ENCODE measurements at regions not wholly inside any gene's neighbourhood (a gene's known extent, or its start where the extent isn't known, plus 50 kb on each side); places are given as distances from the start of the nearest gene placed in this dataset.

DNA sequence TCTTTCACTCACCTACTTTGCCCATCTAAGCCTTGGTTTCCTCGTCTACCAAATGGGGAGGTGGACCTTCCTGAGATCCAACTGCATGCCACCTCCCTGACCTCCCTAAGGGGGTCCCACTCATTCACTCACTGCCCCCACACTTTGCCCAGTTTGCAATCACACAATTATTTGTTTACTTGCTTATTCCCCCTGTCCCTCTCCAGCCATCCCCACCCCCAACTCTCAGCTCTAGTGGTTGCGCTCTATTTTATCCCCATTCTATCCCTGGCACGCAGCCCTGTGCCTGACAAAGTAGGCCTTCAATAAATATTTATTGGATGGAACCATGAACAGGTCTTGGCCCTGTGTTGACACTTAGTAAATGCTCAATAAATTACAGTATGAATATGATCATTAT lies 130.8 kb upstream of the LARP1 start:
- Mint-ChIP-seq H3K4me3 (no peak overlapping the region), H3K27me3 (ENCODE audit: low read depth) (peaks cover 20% of the 10 kb centered on the region), H3K27ac (no peak overlapping the region), H3K9me3 (no peaks in the 10 kb centered on the region), H3K36me3 (ENCODE audit: low read depth) (no peaks in the 10 kb centered on the region), H3K4me1 (no peaks in the 10 kb centered on the region)
- TF ChIP-seq, protein P1, sequence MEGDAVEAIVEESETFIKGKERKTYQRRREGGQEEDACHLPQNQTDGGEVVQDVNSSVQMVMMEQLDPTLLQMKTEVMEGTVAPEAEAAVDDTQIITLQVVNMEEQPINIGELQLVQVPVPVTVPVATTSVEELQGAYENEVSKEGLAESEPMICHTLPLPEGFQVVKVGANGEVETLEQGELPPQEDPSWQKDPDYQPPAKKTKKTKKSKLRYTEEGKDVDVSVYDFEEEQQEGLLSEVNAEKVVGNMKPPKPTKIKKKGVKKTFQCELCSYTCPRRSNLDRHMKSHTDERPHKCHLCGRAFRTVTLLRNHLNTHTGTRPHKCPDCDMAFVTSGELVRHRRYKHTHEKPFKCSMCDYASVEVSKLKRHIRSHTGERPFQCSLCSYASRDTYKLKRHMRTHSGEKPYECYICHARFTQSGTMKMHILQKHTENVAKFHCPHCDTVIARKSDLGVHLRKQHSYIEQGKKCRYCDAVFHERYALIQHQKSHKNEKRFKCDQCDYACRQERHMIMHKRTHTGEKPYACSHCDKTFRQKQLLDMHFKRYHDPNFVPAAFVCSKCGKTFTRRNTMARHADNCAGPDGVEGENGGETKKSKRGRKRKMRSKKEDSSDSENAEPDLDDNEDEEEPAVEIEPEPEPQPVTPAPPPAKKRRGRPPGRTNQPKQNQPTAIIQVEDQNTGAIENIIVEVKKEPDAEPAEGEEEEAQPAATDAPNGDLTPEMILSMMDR (IDR thresholded peaks at IDR 0.05; ENCODE audit: unreplicated experiment in 3 of 3), result no peak

DNA sequence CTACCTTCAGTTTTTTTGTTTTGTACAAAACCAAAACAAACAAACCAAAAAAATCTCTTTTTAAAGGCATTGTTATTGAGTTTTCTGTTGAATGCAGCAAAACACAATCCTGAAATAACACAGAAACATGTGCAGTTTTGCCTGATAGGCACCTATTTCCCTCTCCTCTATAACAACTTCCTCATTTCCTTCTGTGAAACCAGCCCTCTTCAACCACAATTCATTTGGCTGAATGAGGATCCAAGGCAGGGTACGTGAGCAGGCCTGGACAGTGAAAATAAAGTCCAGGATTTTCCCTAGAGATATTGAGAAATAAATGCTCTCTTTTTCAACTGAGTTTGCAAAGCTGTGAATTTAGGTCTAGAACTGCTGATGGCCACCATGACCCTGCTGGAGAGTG lies 134.8 kb upstream of the LARP1 start:
- TF ChIP-seq, protein P1 (IDR thresholded peaks at IDR 0.05; ENCODE audit: unreplicated experiment in 3 of 3), result no peak
- H3K27me3 Mint-ChIP-seq (ENCODE audit: low read depth), result peaks cover 37% of the 10 kb centered on the region
- H3K4me1 Mint-ChIP-seq, result no peaks in the 10 kb centered on the region
- H3K4me3 Mint-ChIP-seq, result no peak overlapping the region
- H3K9me3 Mint-ChIP-seq, result peaks cover 4% of the 10 kb centered on the region
- no peaks in the 10 kb centered on the region for H3K36me3 Mint-ChIP-seq (ENCODE audit: low read depth)
- H3K27ac Mint-ChIP-seq, result no peak overlapping the region

DNA sequence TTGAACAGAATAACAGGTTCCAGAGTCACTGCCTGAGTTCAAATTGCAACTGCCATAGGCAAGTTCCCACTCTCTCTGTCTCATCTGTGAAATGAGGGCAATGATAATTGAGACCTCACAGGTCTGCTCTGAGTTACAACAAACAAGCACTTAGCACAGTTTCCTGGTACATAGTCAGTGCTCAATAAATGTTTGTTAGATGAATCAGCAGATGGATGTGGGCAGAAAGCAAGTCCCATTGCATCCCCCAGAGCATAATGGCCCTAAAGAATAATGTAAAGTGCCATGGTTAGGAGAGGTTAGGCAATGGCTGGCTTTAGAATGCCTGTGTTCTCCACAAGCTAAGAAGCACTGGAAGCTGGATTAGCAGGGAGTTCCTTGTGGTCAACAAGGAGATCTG lies 136.5 kb upstream of the LARP1 start:
- Mint-ChIP-seq H3K27ac (no peak overlapping the region), H3K9me3 (peaks cover 4% of the 10 kb centered on the region), H3K4me1 (no peaks in the 10 kb centered on the region), H3K4me3 (no peak overlapping the region), H3K27me3 (ENCODE audit: low read depth) (peaks cover 55% of the 10 kb centered on the region), H3K36me3 (ENCODE audit: low read depth) (no peaks in the 10 kb centered on the region)
- TF ChIP-seq, protein P1 (IDR thresholded peaks at IDR 0.05; ENCODE audit: unreplicated experiment in 3 of 3), result no peak

DNA sequence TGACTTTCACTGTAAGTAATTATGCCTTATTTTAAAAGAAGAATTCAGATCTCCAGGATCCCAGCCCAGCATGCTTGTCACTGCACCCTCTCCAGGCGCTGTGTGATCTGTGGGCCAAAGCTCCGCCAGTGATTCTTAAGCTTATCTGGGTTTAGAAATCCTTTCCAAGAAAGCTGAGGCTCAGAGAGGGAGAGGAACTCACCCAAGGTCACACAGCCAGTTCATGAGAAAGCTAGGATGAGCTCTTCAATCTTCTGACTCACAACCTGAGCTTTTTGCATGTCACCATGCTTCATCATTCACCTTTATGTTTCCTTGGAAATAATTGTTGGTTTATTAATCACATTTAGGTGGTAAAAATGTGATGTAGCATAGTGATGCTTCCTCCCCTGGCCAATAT lies 136.6 kb upstream of the HAND1 start:
- H3K27ac Mint-ChIP-seq, result no peak overlapping the region
- TF ChIP-seq, protein P1 (IDR thresholded peaks at IDR 0.05; ENCODE audit: unreplicated experiment in 3 of 3), result no peak
- H3K27me3 Mint-ChIP-seq (ENCODE audit: low read depth), result peaks cover 82% of the 10 kb centered on the region
- peaks cover 7% of the 10 kb centered on the region for H3K4me1 Mint-ChIP-seq
- no peaks in the 10 kb centered on the region for H3K36me3 Mint-ChIP-seq (ENCODE audit: low read depth)
- H3K4me3 Mint-ChIP-seq, result no peak overlapping the region
- peaks cover 4% of the 10 kb centered on the region for H3K9me3 Mint-ChIP-seq

DNA sequence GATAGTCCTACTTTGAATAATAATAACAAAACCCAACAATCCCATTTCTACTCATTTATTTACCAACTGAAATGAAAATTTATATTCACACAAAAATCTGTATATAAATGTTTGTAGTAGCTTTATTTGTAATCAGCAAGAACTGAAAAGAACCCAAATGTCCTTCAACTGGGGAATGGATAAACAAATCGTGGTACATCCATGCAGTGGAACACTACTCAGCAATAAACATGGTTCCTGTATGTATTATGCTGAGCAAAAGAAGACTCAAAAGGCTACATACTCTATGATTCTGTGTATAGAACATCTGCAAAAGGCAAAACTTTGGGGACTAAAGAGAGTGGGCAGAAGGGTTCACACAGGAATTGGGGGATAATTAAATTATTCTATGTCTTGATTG lies 136.1 kb upstream of the HAND1 start:
- peaks cover 4% of the 10 kb centered on the region for H3K9me3 Mint-ChIP-seq

DNA sequence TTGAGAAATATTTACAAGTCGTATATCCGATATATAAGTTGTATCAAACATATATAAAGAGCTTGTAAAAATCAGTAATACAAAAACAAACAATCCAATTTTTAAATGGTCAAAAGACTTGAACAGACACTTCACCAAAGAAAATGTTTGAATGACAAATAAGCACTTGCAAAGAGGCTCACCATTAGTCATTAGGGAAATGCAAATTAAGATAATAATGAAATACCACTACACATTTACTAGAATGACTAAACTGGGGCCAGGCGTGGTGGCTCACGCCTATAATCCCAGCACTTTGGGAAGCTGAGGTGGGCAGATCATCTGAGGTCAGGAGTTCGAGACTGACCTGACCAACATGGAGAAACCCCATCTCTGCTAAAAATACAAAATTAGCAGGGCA lies 134.6 kb upstream of the HAND1 start:
- H3K4me1 Mint-ChIP-seq, result peaks cover 7% of the 10 kb centered on the region
- H3K27me3 Mint-ChIP-seq (ENCODE audit: low read depth), result peaks cover 88% of the 10 kb centered on the region
- TF ChIP-seq, protein P1 (IDR thresholded peaks at IDR 0.05; ENCODE audit: unreplicated experiment in 3 of 3), result no peak
- no peaks in the 10 kb centered on the region for H3K36me3 Mint-ChIP-seq (ENCODE audit: low read depth)
- no peak overlapping the region for H3K27ac Mint-ChIP-seq
- no peak overlapping the region for H3K4me3 Mint-ChIP-seq
- no peaks in the 10 kb centered on the region for H3K9me3 Mint-ChIP-seq

More for the DNA sequence above, 136.1 kb upstream of the HAND1 start:
- TF ChIP-seq, protein P1 (IDR thresholded peaks at IDR 0.05; ENCODE audit: unreplicated experiment in 3 of 3), result no peak
- no peak overlapping the region for H3K27ac Mint-ChIP-seq
- peaks cover 83% of the 10 kb centered on the region for H3K27me3 Mint-ChIP-seq (ENCODE audit: low read depth)
- no peak overlapping the region for H3K4me3 Mint-ChIP-seq
- no peaks in the 10 kb centered on the region for H3K36me3 Mint-ChIP-seq (ENCODE audit: low read depth)
- H3K4me1 Mint-ChIP-seq, result peaks cover 7% of the 10 kb centered on the region

Data from nephron (organoid).